ENCODE measurements at regions not wholly inside any gene's neighbourhood (a gene's known extent, or its start where the extent isn't known, plus 50 kb on each side); places are given as distances from the start of the nearest gene placed in this dataset.

DNA sequence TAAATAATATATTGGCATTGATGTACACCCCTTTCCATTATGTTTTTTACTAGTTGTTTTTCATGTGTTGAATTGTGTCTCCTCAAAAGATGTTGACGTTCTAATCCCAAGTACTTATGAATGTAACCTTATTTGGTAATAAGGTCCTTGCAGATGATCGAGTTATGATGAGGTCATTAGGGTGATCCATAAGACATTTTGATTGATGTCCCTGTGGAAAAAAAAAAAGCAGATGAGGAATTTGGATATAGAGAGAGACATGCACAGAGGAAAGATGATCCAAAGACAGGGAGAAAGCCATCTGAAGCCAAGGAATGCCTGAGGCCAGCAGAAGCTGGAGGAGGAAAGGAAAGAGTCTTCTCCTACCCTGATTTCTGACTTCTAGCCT lies 632.7 kb downstream of the TLR4 start:
- intact Hi-C loops (cut with DNase I), result no loop called here
- TF ChIP-seq CTCF (IDR thresholded peaks at IDR 0.05; ENCODE audit: borderline replicate concordance, extremely low read depth, insufficient read depth), result no peak
- H3K9me3 ChIP-seq (ENCODE audit: control insufficient read depth in 2 of 3, insufficient read depth in 1 of 3, low read length in 3 of 3), result no peaks in the 10 kb centered on the region
- H3K36me3 ChIP-seq (ENCODE audit: control insufficient read depth in 2 of 3, insufficient read depth in 3 of 3, low read length in 3 of 3), result no peaks in the 10 kb centered on the region
- no peak overlapping the region for H3K27ac ChIP-seq (ENCODE audit: low read depth in 2 of 2, low read length in 2 of 2)
- no peak for FAIRE-seq
- H3K4me1 ChIP-seq (ENCODE audit: control insufficient read depth in 2 of 3, insufficient read depth in 2 of 3, low read depth in 1 of 3, low read length in 3 of 3), result peaks cover 0 to 7% (median 0%) of the 10 kb centered on the region in 3 donors
- H3K9ac ChIP-seq (ENCODE audit: low read length in 3 of 3), result no peak overlapping the region
- H3K27me3 ChIP-seq (ENCODE audit: control insufficient read depth, insufficient read depth, low read length), result no peaks in the 10 kb centered on the region
- H3K4me3 ChIP-seq (ENCODE audit: low read length in 3 of 3), result no peak overlapping the region
- no peak for DNase-seq

DNA sequence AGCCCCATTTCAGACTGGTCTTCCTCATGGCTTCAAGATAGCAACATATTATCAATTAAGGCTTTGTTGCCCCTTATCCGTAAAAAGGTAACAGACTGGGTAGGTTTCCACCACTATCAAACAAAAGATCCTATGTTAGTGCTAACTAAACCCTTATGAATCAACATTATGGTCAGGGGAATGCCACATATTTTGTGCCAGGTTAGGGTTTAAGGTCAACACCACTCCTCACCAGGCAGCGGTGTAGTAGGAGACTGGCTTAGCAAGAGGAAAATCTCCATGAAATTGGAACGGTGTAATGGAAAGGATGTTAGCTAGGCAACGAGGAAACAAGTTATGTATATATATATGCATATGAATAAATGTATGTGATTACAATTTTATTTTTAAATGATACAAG lies 655.8 kb downstream of the TLR4 start:
- intact Hi-C loops (cut with DNase I), result no loop called here
- no peaks in the 10 kb centered on the region for H3K36me3 ChIP-seq (ENCODE audit: control insufficient read depth in 2 of 3, insufficient read depth in 3 of 3, low read length in 3 of 3)
- H3K4me1 ChIP-seq (ENCODE audit: control insufficient read depth in 2 of 3, insufficient read depth in 2 of 3, low read depth in 1 of 3, low read length in 3 of 3), result no peaks in the 10 kb centered on the region
- no peak for FAIRE-seq
- H3K27me3 ChIP-seq (ENCODE audit: control insufficient read depth, insufficient read depth, low read length), result no peaks in the 10 kb centered on the region
- no peaks in the 10 kb centered on the region for H3K9me3 ChIP-seq (ENCODE audit: control insufficient read depth in 2 of 3, insufficient read depth in 1 of 3, low read length in 3 of 3)
- DNase-seq, result no peak
- no peak overlapping the region for H3K27ac ChIP-seq (ENCODE audit: low read depth in 2 of 2, low read length in 2 of 2)
- H3K4me3 ChIP-seq (ENCODE audit: low read length in 3 of 3), result no peak overlapping the region
- H3K9ac ChIP-seq (ENCODE audit: low read length in 3 of 3), result no peak overlapping the region
- no peak for TF ChIP-seq CTCF (IDR thresholded peaks at IDR 0.05; ENCODE audit: borderline replicate concordance, extremely low read depth, insufficient read depth)

DNA sequence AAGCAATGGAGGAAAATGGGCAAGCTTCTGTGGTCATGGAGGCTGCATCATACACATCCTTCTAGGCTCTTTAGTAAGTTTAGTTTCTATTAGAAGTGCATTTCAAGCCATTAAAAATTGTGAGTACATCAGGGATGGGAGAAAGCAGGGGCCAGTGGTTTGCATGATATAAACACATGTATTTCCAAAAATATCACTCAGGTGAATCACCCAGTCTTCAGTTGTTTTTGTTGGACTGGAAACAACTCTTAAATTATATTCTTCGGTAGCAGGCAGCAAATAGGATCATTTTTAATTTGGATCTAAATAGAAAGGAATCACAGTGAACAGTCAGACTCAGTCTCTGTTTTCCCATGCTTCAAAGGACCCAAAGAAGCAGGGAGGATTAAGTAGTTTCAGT lies 657.9 kb downstream of the TLR4 start:
- intact Hi-C loops (cut with DNase I), result no loop called here
- H3K27ac ChIP-seq (ENCODE audit: low read depth in 2 of 2, low read length in 2 of 2), result no peak overlapping the region
- no peak for DNase-seq

More for the DNA sequence above, 657.9 kb downstream of the TLR4 start:
- no peak overlapping the region for H3K4me3 ChIP-seq (ENCODE audit: low read length in 3 of 3)
- TF ChIP-seq CTCF (IDR thresholded peaks at IDR 0.05; ENCODE audit: borderline replicate concordance, extremely low read depth, insufficient read depth), result no peak
- no peak overlapping the region for H3K9ac ChIP-seq (ENCODE audit: low read length in 3 of 3)
- H3K36me3 ChIP-seq (ENCODE audit: control insufficient read depth in 2 of 3, insufficient read depth in 3 of 3, low read length in 3 of 3), result no peaks in the 10 kb centered on the region
- H3K4me1 ChIP-seq (ENCODE audit: control insufficient read depth in 2 of 3, insufficient read depth in 2 of 3, low read depth in 1 of 3, low read length in 3 of 3), result no peaks in the 10 kb centered on the region
- no peak for FAIRE-seq
- H3K27me3 ChIP-seq (ENCODE audit: control insufficient read depth, insufficient read depth, low read length), result no peaks in the 10 kb centered on the region
- no peaks in the 10 kb centered on the region for H3K9me3 ChIP-seq (ENCODE audit: control insufficient read depth in 2 of 3, insufficient read depth in 1 of 3, low read length in 3 of 3)
